ENCODE measurements at regions not wholly inside any gene's neighbourhood (a gene's known extent, or its start where the extent isn't known, plus 50 kb on each side); places are given as distances from the start of the nearest gene placed in this dataset.
"Not testable (repeated sequence)": the region's sequence is repeated elsewhere in the genome, so short reads cannot be mapped to it uniquely, and the experiment has no call there.

DNA sequence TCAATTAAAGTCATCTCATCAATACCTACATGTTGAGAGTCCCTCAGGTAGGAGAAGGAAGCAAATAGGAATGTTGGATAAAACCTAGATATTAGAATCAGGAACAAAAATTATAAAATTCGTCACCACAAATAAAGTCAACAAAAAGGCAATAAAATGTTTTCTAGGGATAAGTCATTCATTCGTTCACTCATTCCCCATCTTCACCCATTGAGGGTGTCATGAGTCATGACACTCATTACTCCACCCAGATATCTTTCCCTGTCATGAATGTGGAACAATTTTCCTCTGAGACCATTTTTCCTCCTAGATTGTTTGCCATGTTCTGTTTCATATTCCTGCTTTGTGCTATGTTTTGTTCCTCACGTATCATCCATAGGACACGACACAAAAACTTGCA lies 50.9 kb upstream of the OLIG3 start:
- no peak for DNase-seq

DNA sequence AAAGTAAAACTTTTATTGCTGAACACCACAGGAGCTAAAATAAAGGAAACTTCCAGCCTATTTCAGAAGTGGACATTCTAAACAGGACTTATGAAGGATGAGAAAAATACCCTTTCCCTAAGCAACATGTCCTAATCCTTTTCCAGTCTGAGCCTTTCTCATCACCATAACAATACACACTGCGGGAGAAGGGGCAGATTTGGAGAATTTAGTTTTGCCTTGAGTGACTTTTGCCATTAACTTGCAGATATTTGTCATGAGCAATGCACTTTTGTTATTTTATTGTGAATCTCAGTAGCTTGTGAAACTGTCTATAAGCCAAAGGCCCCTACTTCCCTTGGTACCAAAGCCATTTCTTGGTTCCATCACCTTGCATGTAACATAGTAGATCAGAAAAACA lies 53.0 kb upstream of the OLIG3 start:
- DNase-seq, result no peak

DNA sequence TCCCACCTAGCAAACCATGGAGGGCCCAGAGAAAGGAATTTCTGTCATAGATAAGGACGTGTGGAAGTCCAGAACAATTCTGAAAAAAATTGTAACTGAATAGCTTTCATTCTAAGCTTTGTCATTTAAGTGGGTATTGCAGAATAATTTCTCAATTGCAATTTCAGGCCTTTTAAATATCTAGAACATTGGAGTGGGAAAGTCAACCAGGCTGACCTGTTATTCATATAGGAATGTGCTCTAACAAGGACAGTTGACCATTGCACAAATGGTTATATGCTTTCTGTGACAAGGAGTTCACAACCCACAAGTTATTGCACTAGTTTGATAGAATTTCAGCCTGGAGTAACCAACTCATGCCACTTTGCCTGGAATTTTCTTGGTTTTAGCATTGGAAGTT lies 53.4 kb upstream of the OLIG3 start:
- DNase-seq, result no peak

DNA sequence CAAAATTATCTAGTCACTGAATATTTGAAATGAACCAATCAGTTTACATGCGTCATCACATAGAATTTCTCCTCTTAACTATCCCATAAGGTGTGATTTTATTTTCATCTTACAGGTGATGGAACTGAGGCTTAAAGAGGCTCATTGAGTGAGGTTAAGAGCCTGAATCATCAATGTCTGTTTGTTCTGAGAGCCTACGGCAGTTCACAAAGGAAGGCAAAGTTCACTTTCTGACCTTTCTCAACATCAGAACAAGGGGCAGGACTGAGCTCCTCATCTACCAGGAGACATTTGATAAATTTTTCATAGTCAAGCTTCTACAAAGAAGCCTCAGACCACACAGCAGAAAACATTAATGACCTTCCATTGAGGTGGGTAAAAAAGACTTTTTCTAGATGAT lies 54.9 kb upstream of the OLIG3 start:
- DNase-seq, result no peak

DNA sequence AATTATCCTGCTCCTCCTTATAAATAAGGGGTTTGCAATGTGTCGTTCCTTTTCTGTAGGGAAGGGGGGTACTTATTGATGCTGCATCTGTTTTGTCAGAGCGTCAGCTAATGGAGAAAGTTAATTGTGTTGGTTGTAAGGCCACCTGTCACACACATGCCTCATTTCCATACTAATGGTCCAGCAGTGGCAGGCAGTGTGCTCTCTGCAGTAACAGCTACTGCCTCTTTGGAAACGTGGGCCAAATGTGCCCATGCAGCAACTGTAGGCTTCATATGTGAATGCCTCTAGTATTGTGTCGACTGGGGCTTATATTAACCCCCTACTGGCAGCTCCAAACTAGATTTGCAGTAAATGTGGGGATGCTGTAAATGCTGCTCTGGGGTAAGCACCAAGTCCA lies 56.3 kb upstream of the OLIG3 start:
- DNase-seq, result no peak

DNA sequence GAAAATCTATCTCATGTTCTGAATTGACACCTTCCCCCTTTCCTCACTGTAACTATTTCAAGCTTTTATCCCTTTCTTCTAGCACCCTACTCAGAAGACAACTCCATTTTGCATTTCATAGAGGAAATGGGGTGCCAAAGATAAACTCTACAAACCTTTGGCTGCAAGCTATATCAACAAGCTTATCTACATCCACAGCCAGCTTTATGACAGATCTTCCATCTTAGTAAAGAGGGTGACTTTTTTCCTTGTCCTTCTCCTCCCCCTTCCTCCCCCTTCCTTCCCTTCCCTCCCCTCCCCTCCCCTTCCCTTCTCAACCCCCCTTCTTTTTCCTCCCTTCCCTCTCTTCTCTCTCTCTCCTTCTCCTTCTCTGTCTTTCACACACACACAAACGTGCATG lies 58.0 kb upstream of the OLIG3 start:
- no peak for DNase-seq

DNA sequence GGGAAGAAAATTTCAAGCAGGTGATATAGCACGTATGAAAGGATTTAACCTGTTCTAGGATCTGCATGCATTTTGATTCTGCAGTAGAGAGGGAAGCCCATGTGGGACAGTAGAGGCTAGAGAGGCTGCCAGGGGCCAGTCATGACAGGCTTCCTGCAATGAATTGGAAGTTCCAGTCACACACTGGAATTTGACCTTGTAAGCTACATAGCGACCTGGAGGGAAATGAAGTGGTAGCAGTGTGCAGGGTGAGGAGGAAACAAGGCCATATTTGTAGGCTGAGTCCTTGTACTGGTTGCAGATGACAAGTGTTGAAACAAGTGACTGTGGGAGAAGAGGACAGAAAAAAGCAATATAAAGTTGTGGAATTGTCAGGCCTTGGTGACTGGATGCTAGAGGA lies 58.6 kb upstream of the OLIG3 start:
- DNase-seq, result no peak

DNA sequence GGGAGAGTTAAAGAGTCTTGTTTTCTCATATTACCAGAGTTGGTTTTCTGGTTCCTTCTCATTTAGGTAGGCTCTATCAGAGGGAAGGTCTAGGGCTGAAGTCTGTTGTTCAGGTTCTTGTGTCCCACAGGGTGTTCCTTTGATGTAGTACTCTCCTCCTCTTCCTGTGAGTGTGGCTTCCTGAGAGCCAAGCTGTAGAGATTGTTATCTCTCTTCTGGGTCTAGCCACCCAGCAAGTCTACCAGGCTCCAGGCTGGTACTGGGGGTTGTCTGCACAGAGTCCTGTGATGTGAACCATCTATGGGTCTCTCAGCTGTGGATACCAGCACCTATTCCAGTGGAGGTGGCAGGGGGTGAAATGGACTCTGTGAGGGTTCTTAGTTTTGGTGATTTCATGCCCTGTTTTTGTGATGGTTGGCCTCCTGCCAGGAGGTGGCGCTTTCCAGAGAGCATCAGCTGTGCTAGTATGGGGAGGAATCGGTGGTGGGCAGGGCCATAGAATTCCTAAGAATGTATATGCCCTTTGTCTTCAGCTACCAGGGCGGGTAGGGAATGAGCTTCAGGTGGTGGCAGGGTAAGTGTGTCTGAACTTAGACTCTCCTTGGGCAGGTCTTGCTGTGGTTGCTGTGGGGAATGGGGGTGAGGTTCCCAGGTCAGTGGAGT lies 65.5 kb upstream of the OLIG3 start:
- DNase-seq, result not testable (repeated sequence)

DNA sequence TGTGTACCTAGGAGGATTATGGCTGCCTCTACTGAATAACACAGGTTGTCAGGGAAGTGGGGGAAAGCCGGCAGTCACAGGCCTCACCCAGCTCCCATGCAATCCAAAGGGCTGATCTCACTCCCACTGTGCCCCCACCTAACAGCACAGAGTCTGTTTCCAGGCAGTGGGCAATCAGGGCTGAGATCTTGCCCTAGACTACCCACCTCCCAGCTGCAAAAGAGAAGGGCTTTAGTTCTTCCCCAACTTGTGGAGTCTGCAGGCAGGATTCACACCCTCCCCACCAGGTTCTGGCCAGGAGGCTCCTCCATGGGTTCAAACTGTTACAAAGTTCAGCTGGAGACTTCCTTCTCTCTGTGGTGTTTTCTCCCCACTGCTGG lies 66.0 kb upstream of the OLIG3 start:
- no peak for DNase-seq

DNA sequence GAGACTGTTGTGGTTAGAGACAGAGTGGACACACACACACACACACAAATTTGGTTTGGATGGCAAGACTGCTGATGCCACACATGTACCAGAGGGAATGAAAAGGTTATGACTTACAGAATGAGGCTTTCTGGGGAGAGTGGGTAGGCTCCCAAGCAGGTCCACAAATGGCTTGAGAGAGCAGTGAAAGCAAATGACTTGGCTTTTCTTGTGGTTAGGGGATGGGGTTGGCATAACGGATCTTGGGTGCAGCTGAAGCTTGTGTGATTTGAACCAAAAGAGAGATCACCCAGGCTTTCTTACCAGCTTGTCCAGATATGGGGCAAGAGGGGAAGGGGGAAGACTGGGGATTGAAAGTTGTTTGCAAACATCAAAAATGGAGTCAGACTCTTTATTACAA lies 73.9 kb upstream of the OLIG3 start:
- DNase-seq, result no peak

DNA sequence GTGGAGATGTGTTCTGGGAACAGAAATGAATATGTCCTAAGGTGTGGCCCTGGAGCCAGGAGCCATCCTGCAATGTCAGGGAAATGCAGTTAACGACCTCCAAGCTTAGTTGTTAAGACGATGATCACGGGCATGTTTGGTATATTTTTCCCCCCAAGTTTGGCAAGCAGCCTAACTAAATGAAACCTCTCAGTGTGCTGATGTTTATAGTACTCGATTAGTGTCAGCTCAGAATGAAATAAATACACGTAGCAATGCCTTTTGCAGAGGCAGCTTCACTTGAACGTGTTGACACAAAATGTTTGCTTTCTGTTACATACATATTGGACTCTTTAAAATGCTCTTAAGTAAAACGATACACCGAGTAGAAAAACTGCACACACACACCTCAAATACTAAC lies 76.2 kb upstream of the OLIG3 start:
- DNase-seq, result no peak

DNA sequence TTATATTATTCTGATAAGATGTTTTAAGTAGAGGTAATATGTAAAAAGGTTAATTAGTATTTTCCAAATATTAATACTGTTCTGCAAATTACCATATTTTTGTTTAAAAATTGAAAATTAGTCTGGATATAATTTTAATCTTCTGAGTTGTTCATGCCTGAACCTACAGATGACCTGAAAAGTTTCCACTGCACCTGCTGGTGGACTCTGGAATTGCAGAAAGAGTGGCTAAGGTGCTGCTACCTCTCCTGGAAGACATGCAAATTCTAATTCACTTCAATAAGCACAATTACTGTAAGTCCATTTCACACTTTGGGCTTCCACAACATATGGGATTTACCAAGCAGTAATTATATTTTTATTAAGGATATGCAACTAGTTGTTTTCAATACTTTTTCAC lies 77.7 kb upstream of the OLIG3 start:
- no peak for DNase-seq

DNA sequence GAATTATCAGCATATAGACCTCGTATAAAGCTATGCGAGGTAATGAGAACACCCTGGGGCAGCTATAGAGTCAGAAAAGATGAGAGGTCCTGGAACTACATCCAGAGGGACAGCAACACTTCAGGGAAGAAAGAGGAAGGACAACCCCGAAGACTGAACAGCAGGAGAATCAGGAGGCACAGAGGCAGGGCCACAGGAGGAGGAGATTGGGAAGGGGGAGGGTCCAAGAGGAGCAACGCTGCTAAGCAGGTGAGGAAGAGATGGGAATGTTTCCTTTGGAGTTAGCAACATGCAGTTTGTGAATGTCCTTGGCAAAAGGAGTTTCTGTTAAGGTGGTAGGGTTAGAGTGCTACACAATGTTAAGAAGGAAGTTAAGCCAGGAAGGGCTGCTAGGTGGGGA lies 79.5 kb upstream of the OLIG3 start:
- no peak for DNase-seq

DNA sequence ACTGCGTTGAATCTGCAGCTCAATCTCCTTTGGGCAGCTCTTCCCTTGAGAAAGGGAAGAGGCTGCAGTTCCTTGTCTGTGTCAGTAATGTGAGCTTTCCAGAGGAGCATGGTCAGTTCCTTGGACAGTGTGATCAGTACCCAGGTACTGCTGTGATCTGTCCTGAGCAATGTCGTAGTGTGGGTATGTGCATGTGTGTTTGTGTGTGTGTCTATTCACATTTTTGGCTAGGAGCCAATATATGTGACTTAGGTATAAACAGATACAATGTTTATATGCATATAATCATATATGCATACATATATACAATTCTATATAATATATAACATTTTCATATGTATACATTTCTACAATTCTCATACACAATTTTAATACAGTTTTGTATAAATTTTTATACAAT lies 85.4 kb upstream of the OLIG3 start:
- no peak for DNase-seq

DNA sequence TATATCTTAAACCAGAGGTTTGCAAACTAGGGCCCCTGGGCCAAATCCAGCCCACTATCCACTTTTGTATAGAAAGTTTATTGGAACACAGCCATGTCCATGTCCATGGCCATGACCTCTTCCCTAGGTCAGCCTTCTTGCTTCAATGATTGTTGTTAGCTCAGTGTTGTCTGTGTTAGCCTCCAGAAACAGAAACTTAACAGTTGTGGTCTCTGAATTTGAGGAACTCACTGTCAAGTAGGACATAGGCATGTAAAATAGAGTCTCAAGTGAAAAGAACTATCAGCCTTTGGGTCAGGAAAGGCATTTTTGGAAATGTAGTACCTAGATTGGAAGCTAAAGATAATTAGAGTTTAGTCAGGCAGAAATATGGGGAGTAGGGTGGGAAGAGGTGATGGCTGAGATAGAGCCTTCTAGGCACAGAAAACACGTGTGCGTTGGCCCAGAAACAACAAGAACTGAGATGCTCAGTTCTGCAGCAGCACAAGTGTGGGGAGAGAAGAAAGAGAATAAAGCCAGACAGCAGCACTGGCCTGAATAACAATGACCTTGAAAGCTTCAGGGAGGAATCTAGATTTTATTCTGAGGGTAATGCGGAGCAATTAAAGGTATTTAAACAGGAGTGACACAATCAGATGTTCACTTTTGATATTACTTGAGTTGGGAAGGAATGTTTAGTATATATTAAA lies 87.0 kb upstream of the OLIG3 start:
- no peak for DNase-seq

DNA sequence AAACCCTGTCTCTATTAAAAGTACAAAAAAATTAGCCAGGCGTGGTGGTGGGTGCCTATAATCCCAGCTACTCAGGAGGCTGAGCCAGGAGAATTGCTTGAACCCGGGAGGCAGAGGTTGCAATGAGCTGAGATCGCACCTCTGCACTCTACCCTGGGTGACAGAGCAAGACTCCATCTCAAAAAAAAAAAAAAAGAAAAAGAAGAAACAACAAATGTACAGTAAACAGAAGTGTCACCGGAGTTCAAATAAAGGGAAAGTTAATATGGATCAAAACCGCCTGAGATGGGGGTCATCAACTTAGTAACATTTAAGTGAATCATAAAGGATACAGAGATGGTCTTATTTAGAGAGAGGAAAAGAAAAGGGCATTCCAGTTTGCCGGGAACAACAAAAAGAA lies 89.3 kb upstream of the OLIG3 start:
- DNase-seq, result not testable (repeated sequence)

DNA sequence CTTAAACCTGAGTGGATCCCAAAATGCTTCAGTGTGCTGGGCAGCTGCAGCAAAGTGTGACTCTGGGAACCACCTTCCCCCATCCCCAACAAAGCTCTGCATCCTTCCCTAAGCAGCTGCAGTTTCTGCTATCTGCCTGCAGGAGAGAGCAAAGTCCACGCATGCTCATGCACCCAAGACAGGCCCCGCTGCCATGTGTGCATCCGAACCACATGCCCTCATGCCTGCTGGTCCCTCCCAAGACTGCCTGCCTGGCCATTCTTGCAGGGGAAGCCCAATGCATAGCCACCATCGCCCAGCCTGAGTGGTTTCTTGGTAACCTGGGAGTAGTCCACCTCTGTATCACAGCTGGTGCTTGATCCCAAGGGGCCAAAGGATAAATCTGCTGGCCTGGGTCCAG lies 94.3 kb upstream of the OLIG3 start:
- no peak for DNase-seq

DNA sequence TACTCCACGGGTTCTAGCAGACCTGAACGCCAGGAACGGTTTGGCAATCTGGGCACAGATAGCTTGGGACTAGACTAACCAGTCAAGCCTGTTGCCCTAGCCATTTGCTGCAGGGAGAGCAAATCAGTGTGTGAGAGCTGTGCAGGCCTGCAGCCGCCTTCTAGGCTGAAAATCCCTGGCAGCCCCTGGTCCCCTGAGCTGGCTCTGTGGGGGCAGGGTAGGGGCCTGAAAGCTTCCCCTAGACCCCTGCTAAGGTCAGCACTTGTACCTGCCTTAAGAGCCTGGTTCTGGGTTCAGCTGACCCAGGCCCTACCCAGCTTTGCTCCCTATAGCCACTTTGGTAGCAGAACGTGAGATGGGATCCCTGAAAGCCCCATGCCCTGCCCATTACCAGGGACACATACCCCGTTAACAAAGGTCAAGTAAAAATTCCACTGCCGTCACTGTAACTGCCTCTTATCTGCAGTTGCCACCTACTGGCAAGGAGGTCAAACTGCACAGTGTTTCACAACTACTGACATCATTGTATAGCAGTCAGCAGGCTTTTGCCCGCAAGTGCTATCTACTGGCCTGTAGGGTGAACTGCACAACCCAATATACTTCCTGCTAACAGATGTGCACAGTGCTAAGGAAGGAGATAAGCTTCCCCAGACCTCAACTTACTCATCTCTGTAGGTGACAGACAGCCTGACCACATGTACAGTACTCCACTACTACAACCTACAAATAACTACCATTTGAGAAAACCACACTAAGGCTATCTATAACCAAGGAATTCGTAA lies 95.1 kb upstream of the OLIG3 start:
- DNase-seq, result no peak

DNA sequence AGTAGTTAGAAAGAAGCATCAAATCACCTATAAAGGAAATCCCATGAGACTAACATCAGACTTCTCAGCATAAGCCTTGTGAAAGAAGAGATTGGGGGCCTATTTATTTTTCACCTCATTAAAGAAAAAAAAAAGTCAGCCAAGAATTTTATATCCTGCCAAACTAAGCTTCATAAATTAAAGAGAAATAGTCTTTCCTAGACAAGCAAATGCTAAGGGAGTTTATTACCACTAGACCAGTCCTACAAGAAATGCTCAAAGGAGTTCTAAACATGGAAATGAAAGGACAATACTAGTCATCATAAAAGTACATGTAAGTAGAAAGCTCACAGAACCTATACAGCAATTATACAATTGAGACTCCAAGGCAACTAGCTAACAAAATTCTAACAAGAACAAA lies 96.5 kb upstream of the OLIG3 start:
- no peak for DNase-seq

DNA sequence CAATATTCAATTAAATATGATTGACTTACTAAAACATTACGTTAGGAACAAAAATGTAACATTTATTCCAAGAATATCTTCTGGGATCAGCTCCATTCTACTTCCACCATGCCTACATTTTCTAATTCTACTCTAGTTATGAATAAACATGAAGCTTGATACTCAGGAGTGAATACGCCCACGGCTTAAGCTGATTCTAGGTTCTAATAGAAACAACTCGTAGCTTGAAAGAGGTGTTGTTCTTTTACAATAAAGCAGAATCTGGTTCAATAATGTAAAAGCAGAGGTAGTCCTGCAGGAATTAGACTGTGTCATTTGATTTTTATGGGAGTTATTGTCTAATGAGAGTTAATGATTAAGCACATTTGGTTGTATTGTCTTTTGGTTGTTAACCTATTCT lies 107.3 kb upstream of the OLIG3 start:
- no peak for DNase-seq

DNA sequence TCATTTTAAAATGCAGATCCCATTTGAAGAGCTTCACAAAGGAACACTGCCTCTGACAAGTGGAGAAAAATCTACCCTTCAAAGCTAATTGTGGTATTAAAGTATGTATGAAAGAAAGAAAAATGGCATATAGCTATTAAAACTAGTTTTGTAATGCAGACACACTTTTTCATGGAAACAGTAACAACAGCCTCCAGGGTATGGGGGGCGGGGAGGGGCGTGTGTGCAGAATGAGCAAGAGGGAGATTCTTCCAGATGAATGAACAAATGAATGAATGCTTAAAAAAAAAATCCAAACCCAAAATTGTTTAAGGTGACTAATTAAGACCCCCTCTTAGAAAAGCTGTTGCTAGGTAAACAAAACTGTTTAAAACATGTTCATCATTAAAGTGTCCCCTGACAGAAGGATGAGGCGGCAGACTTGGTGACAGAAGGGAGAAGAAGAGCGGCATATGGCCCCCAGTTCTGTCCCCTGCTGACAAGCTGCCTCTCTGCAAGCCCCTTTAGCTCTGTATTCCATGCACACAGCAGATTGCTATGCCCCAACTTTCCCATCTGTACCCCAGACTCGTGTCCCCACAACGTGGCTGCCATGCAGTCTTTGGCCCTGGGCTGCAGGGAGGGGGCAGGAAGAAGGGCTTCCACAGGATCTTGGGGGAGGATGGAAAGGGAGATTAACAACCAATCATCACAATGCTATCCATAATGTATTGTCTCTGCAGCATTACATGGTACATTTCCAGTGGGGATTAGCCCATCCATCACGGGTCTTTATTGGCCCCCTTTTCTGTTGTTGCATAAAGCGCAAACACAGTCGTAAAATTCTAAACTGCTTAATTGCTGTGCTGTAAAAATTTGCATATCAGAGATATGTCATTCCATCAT lies 108.4 kb upstream of the OLIG3 start:
- DNase-seq, result no peak

DNA sequence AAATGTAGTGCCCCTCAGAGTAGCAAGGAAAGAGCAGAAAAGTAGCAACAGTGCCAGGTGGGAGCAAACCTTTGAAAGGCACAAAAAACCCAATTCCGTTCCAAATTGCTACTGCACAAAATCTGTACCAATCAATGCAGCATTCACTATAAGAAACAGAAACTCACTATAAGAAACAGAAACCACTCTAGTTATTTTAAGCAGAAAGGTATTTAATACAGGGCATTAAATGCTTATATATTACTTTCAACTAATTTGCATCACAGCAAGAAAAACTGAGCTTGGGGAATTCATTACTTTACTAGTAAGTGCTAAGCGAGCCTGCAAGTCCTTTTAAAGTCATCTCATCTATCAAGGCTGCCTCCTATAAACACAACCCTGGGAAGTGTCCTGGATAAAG lies 116.5 kb upstream of the OLIG3 start:
- no peak for DNase-seq

Data from renal pelvis (tissue), 1 donor.